CD8-positive, alpha-beta memory T cell (primary cell): ENCODE measurements at regions not wholly inside any gene's neighbourhood (a gene's known extent, or its start where the extent isn't known, plus 50 kb on each side); places are given as distances from the start of the nearest gene placed in this dataset.

Experiments used
- CTCF ChIA-PET: fragments of 350-600 bp; sonication (Branson Sonifier 250); formaldehyde crosslinking; loops from one replicate; lab custom pipeline; 2021; ENCODE audit warnings: antibody characterized with exemption; lab: Charles Lee
- POLR2A ChIA-PET: fragments of 350-600 bp; sonication (Branson Sonifier 250); formaldehyde crosslinking; loops from one replicate; lab custom pipeline; 2021; ENCODE audit warnings: antibody characterized with exemption; lab: Charles Lee
- DNase-seq, 5 donors: peaks; one replicate each; pipeline versions ENCODE4 v3.0.0 to v3.0.0-alpha.2; 2020 to 2022; ENCODE audit warnings: mixed read lengths in 1 of 5
- H3K27ac ChIP-seq: one replicate; pipeline ENCODE4 v1.7.0; 2013; ENCODE audit warnings: low read depth, mild to moderate bottlenecking, low read length, moderate library complexity
- H3K27me3 ChIP-seq: 2 replicates; pipeline ENCODE4 v1.7.0; 2013; ENCODE audit warnings: low read length, mild to moderate bottlenecking; ENCODE audit not compliant: insufficient read depth, poor library complexity, severe bottlenecking
- H3K36me3 ChIP-seq: 2 replicates; pipeline ENCODE4 v1.7.0; 2013; ENCODE audit warnings: mild to moderate bottlenecking, low read length, moderate library complexity; ENCODE audit not compliant: insufficient read depth
- H3K4me1 ChIP-seq: 2 replicates; pipeline ENCODE4 v1.7.0; 2013; ENCODE audit warnings: mild to moderate bottlenecking, low read length, moderate library complexity; ENCODE audit not compliant: insufficient read depth
- H3K4me3 ChIP-seq: 2 replicates; pipeline ENCODE4 v1.7.0; 2013; ENCODE audit warnings: mild to moderate bottlenecking, low read length
- H3K9me3 ChIP-seq: 2 replicates; pipeline ENCODE4 v1.7.0; 2013; ENCODE audit warnings: mild to moderate bottlenecking, low read length
- H3K27ac Mint-ChIP-seq, 8 donors: one replicate each; pipeline ENCODE4 v1.8.0; 2020 to 2021; ENCODE audit warnings: mixed read lengths in 8 of 8, mild to moderate bottlenecking in 6 of 8, inconsistent platforms in 3 of 8, moderate library complexity in 3 of 8
- H3K27me3 Mint-ChIP-seq, 2 donors: one replicate each; pipeline ENCODE4 v1.8.0; 2020 to 2021; ENCODE audit warnings: mixed read lengths in 2 of 2, mild to moderate bottlenecking in 1 of 2, moderate library complexity in 1 of 2
- H3K36me3 Mint-ChIP-seq, 3 donors: one replicate each; pipeline ENCODE4 v1.8.0; 2020 to 2021; ENCODE audit warnings: mixed read lengths in 3 of 3, inconsistent platforms in 1 of 3, mild to moderate bottlenecking in 1 of 3
- H3K4me1 Mint-ChIP-seq, 3 donors: one replicate each; pipeline ENCODE4 v1.8.0; 2020 to 2021; ENCODE audit warnings: mixed read lengths in 3 of 3, inconsistent platforms in 1 of 3, mild to moderate bottlenecking in 1 of 3
- H3K4me3 Mint-ChIP-seq, 7 donors: one replicate each; pipeline ENCODE4 v1.8.0; 2020 to 2021; ENCODE audit warnings: mixed read lengths in 7 of 7, mild to moderate bottlenecking in 6 of 7, moderate library complexity in 4 of 7, inconsistent platforms in 2 of 7
- H3K9me3 Mint-ChIP-seq, 5 donors: one replicate each; pipeline ENCODE4 v1.8.0; 2020 to 2022; ENCODE audit warnings: mixed read lengths in 5 of 5, mild to moderate bottlenecking in 3 of 5, moderate library complexity in 2 of 5, inconsistent platforms in 1 of 5

DNA sequence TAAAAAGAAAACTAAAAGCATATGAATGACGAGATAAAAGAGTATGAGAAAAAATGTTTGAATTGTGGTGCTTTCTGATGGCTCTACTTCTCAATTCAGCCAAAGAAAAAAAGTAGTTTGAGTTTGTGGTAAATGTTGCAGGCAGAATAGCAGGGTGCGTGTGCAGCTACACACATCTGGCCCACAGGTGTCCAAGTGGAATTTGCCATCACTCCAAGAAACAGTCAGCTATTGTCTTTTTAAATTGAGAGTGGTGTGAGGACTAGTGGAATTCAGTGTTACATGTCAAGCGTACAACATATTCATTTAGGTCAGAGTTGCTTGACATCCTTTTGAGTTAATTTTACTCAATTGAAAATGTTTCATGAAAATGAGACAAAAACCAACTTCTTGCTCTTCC, 424.8 kb upstream of the MAD2L1 start:
- Mint-ChIP-seq H3K9me3 (peaks cover 0 to 4% (median 0%) of the 10 kb centered on the region in 5 donors), H3K27me3 (peaks cover 0 to 2% of the 10 kb centered on the region in 2 donors), H3K4me3 (no peak overlapping the region), H3K4me1 (no peaks in the 10 kb centered on the region), H3K36me3 (peaks cover 0 to 2% (median 0%) of the 10 kb centered on the region in 3 donors), H3K27ac (peak overlapping the region in 1 of 8 donors; percentile 36)
- no peak overlapping the region for H3K4me3 ChIP-seq
- no peaks in the 10 kb centered on the region for H3K36me3 ChIP-seq
- H3K27me3 ChIP-seq: no peaks in the 10 kb centered on the region
- ChIA-PET CTCF (no interaction called here), POLR2A (no interaction called here)
- H3K27ac ChIP-seq: no peak overlapping the region
- H3K4me1 ChIP-seq: no peaks in the 10 kb centered on the region
- DNase-seq: no peak
- no peaks in the 10 kb centered on the region for H3K9me3 ChIP-seq

DNA sequence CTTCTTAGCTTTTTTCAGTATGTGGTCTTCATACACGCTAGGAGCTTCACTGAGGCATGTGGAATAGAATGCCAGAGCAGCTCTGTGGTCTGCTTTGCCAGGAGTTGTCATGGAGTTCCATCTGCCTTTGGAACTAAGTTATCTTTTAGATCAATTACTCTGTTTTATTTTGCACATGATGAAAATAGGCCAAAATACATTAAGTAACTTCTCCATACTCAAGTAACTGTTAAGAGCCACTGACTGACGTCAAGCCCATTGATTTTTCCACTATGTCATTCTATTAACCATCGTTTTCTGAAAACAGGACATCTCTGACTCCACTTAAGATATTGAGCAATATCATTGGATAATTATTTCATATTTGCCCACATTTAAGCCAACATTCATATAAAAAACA, 415.1 kb upstream of the MAD2L1 start:
- Histone ChIP-seq H3K27ac (no peak overlapping the region), H3K9me3 (no peaks in the 10 kb centered on the region), H3K36me3 (no peaks in the 10 kb centered on the region), H3K4me1 (no peaks in the 10 kb centered on the region), H3K4me3 (no peak overlapping the region), H3K27me3 (no peaks in the 10 kb centered on the region)
- no peaks in the 10 kb centered on the region for H3K36me3 Mint-ChIP-seq
- no peaks in the 10 kb centered on the region for H3K4me1 Mint-ChIP-seq
- H3K9me3 Mint-ChIP-seq: peaks cover 0 to 2% (median 0%) of the 10 kb centered on the region in 5 donors
- H3K27ac Mint-ChIP-seq: no peak overlapping the region
- no peak overlapping the region for H3K4me3 Mint-ChIP-seq
- ChIA-PET POLR2A (no interaction called here), CTCF (no interaction called here)
- no peak for DNase-seq
- peaks cover 0 to 3% of the 10 kb centered on the region in 2 donors for H3K27me3 Mint-ChIP-seq

DNA sequence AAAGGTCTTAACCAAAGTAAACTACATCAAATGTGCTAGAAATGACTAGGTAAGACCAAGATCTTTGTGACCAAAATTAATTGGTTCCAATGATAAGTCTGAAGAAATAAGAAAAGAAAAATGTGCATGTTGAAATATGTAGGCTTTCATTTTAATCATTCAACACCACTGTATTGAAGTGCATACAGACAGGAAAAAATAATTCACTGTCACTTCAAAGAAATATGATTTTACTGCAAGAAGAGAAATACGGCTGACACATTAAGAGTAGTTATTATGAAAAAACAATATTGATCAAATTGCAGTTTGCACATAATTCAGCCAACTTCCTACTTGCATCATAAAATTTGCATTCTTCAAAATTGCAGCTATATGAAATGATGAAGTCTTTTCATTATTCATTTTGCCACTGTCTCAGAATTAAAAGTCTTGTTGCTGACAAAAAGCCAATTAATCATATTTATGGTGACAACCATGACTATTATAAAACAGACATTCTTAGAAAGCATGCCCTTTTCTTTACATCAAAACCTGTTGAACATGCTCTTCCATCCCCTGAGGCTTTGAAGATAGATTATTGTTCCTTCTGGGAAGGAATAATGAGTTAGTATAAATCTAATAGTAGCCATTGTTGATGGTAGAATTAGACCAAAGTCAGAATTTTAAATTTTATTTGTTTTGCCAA, 405.9 kb upstream of the MAD2L1 start:
- Mint-ChIP-seq H3K27me3 (peaks cover 0 to 1% of the 10 kb centered on the region in 2 donors), H3K4me1 (no peaks in the 10 kb centered on the region), H3K4me3 (no peak overlapping the region), H3K36me3 (no peaks in the 10 kb centered on the region), H3K9me3 (peaks cover 0 to 3% (median 0%) of the 10 kb centered on the region in 5 donors), H3K27ac (no peak overlapping the region)
- Histone ChIP-seq H3K27me3 (no peaks in the 10 kb centered on the region), H3K9me3 (no peaks in the 10 kb centered on the region), H3K4me1 (no peaks in the 10 kb centered on the region), H3K4me3 (no peak overlapping the region), H3K36me3 (no peaks in the 10 kb centered on the region), H3K27ac (no peak overlapping the region)
- ChIA-PET CTCF (no interaction called here), POLR2A (no interaction called here)
- DNase-seq: no peak

DNA sequence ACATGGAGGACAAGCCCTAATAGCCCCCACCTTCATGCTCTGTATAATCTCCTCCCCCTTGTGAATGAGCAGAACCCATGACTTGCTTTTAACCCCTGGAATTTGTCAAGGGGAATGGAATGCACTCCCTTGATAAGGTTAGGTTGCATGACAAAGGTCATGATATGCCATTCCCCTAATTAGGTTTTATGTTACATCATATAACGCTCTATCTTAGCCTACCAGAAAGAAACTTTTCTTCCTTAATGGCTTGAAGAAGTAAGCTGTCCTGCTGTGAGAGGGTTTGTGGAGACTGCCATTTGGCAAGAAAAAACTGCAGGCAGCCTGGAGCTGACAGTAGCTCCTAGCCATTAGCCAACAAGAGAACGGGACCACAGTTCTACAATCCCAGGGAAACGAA, 399.8 kb upstream of the MAD2L1 start:
- Mint-ChIP-seq H3K4me1 (no peaks in the 10 kb centered on the region), H3K27ac (no peak overlapping the region), H3K27me3 (peaks cover 0 to 1% of the 10 kb centered on the region in 2 donors), H3K9me3 (peaks cover 4 to 10% (median 5%) of the 10 kb centered on the region in 5 donors), H3K36me3 (no peaks in the 10 kb centered on the region), H3K4me3 (no peak overlapping the region)
- CTCF ChIA-PET: no interaction called here
- no peak overlapping the region for H3K4me3 ChIP-seq
- DNase-seq: no peak
- no peaks in the 10 kb centered on the region for H3K36me3 ChIP-seq
- no peak overlapping the region for H3K27ac ChIP-seq
- H3K9me3 ChIP-seq: no peaks in the 10 kb centered on the region
- POLR2A ChIA-PET: no interaction called here
- no peaks in the 10 kb centered on the region for H3K4me1 ChIP-seq
- no peaks in the 10 kb centered on the region for H3K27me3 ChIP-seq

DNA sequence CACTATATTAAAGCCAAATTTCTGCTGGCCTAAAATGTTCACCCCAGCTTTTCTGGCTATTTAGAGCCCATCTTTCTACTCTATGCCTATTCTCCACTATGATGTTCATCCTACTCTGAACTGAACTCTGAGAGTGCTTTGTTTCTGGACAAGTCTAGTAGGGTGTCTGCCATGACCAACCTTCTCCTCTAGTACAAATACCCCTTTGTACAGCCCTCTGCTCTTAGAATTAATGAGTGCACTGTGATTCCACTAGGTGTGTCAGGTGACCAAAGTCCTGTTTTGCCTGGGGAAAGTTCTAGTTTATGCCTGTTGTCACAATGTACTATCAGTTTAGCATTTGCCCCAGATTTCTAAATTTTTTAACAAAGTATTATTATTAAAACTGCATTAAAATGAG, 388.1 kb upstream of the MAD2L1 start:
- Mint-ChIP-seq H3K36me3 (no peaks in the 10 kb centered on the region), H3K4me3 (no peak overlapping the region), H3K9me3 (peaks cover 0 to 3% (median 0%) of the 10 kb centered on the region in 5 donors), H3K27ac (no peak overlapping the region), H3K27me3 (peaks cover 0 to 11% of the 10 kb centered on the region in 2 donors), H3K4me1 (no peaks in the 10 kb centered on the region)
- Histone ChIP-seq H3K4me1 (no peaks in the 10 kb centered on the region), H3K27me3 (no peaks in the 10 kb centered on the region), H3K4me3 (no peak overlapping the region), H3K9me3 (no peaks in the 10 kb centered on the region), H3K36me3 (no peaks in the 10 kb centered on the region), H3K27ac (no peak overlapping the region)
- ChIA-PET CTCF (no interaction called here), POLR2A (no interaction called here)
- DNase-seq: no peak

DNA sequence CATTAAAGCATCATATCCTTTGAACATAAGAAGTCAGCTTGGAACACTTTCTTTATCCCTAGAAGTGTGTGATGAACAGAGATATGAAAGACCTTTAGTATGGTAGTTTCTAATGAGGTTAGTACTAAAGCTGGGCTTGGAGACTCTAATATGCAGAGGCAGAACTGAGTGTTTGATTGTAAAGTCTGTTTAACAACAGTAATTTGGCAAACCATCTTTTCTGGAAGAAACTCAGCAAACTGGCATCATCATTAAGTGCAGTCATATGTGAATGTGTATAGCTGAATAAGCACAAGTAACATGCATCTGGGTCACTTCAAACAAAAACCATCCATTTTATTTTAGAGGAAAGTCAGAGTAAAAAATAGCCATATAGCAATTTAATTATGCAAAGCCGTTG, 385.9 kb upstream of the MAD2L1 start:
- Histone ChIP-seq H3K4me3 (no peak overlapping the region), H3K9me3 (no peaks in the 10 kb centered on the region), H3K27me3 (no peaks in the 10 kb centered on the region), H3K36me3 (no peaks in the 10 kb centered on the region), H3K27ac (no peak overlapping the region), H3K4me1 (no peaks in the 10 kb centered on the region)
- Mint-ChIP-seq H3K27ac (no peak overlapping the region), H3K27me3 (peaks cover 0 to 11% of the 10 kb centered on the region in 2 donors), H3K36me3 (no peaks in the 10 kb centered on the region), H3K9me3 (peaks cover 0 to 2% (median 0%) of the 10 kb centered on the region in 5 donors), H3K4me1 (no peaks in the 10 kb centered on the region), H3K4me3 (no peak overlapping the region)
- ChIA-PET POLR2A (no interaction called here), CTCF (no interaction called here)
- DNase-seq: no peak

DNA sequence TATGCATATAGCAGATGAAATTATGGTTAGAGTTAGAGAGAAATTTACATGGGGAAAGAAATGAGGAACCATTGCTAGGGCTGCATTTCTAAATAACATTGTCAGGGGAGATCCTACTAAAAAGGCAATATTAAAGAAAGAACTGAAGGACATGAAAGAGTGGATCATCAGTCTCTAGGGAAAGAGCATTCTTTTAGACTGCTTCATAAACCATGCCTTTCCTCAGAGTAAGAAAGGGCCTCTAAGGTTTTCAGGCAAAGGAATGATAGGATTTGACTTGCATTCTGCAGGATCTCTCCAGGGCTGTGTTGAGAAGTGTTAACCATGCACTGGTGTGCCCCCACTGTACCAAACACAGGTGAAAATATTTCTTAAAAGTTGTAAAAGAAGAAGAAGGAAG, 385.4 kb upstream of the MAD2L1 start:
- H3K27ac ChIP-seq: no peak overlapping the region

DNA sequence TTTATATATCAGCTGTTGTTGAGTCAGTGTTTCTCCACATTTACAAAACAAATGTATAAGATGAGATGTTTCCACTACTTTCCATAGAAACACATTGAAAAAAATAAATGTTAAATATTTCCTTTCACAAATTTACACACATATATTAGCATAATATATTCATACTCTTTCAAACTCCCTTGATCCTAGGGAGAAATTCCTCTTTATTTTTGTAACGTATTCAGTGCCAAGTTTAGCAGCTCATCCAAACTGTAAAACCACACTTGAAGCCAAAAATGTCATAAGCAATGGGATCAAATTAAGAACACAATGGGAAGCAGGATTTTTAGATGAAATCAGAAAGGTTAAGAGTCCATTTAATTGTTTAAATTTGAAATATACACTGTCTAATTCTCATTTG, 381.1 kb upstream of the MAD2L1 start:
- DNase-seq: no peak
- Mint-ChIP-seq H3K9me3 (peaks cover 0 to 2% (median 0%) of the 10 kb centered on the region in 5 donors), H3K27me3 (peaks cover 1 to 3% of the 10 kb centered on the region in 2 donors), H3K4me1 (peaks cover 2 to 5% (median 3%) of the 10 kb centered on the region in 3 donors), H3K4me3 (no peak overlapping the region), H3K36me3 (no peaks in the 10 kb centered on the region), H3K27ac (no peak overlapping the region)
- ChIA-PET POLR2A (no interaction called here), CTCF (no interaction called here)
- Histone ChIP-seq H3K27me3 (no peaks in the 10 kb centered on the region), H3K27ac (no peak overlapping the region), H3K4me1 (no peaks in the 10 kb centered on the region), H3K4me3 (no peak overlapping the region), H3K9me3 (no peaks in the 10 kb centered on the region), H3K36me3 (no peaks in the 10 kb centered on the region)

More for the DNA sequence above, 385.4 kb upstream of the MAD2L1 start:
- H3K27me3 Mint-ChIP-seq: peaks cover 0 to 11% of the 10 kb centered on the region in 2 donors
- H3K9me3 Mint-ChIP-seq: peaks cover 0 to 2% (median 0%) of the 10 kb centered on the region in 5 donors
- H3K4me3 Mint-ChIP-seq: no peak overlapping the region
- H3K27me3 ChIP-seq: no peaks in the 10 kb centered on the region
- H3K36me3 ChIP-seq: no peaks in the 10 kb centered on the region
- ChIA-PET POLR2A (no interaction called here), CTCF (no interaction called here)
- DNase-seq: no peak
- no peak overlapping the region for H3K4me3 ChIP-seq
- H3K36me3 Mint-ChIP-seq: no peaks in the 10 kb centered on the region
- H3K9me3 ChIP-seq: no peaks in the 10 kb centered on the region
- no peaks in the 10 kb centered on the region for H3K4me1 Mint-ChIP-seq
- no peak overlapping the region for H3K27ac Mint-ChIP-seq
- no peaks in the 10 kb centered on the region for H3K4me1 ChIP-seq
